HG02938 (cell line): ENCODE measurements at regions not wholly inside any gene's neighbourhood (a gene's known extent, or its start where the extent isn't known, plus 50 kb on each side); places are given as distances from the start of the nearest gene placed in this dataset.
"Not testable (repeated sequence)": the region's sequence is repeated elsewhere in the genome, so short reads cannot be mapped to it uniquely, and the experiment has no call there.

ENCODE experiments used
- ATAC-seq: cut with Tn5 transposase; IDR thresholded peaks from one replicate; pipeline ENCODE4 v1.9.1; 2021; ENCODE audit warnings: mild to moderate bottlenecking, moderate library complexity; ENCODE audit not compliant: unreplicated experiment

- ATAC-seq = no peak
Measured at GRCh38 chr2:225254363-225254762, 145.1 kb upstream of the NYAP2 start.

DNA sequence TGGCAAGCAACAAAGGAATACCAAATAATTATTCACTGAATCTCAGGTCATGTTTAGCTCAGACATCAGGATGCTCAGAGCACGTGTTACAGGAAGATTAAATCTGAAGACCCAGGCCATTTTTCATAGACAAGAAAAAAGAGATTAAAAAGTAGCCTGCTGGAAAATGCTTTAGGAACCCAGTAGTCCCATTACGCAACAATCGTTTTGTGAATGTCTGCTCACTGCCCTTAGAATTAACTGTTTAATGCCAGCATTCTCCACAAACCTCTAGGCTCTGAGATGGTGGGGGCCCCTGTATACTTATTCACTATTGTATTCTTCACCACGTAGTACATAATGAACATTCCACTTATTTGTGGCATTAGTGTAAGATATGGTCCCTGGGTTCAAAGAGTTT, 154.6 kb upstream of the NYAP2 start:
- ATAC-seq = no peak

DNA sequence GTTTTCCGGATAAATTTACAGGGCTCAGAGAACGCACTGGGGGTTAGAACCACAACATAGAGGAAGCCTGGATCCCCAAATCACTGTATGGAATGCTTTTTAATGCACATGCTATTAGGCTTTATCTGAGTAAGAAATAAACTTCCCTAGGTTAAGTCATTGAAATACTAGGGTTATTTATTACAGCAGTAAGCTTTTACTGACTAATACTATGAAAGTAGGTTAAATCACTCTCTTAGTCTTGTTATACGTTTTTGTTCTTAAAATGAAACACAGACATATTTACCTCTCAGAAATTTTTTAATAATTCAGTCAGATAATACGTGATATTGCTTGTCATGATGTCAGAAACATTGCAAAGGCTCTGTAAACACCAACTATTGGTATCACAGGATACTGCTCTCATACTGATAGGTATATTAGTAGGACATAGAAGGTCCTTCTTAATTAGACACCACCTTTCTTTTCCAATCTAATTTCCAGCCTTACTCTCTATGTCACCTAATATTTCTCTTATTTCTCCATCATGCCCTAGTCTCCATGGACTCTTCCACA, 162.7 kb upstream of the NYAP2 start:
- peak; percentile 75 for ATAC-seq

- ATAC-seq = no peak
Measured at GRCh38 chr2:225233234-225233633, 166.3 kb upstream of the NYAP2 start.

DNA sequence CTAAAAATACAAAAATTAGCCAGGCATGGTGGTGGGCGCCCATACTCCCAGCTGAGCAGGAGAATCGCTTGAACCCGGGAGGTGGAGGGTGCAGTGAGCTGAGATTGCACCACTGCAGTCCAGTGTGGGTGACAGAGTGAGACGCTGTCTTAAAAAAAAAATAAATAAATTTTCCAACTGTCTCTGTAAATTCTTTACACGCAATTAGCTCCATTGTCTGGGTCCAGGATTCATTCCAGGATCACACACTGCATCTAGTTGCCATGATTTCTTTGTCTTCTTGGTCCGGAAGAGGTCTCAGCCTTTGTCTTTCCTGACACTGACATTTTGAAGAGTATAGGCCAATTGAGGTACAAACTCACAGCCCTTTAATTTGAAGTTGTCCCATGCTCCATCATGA, 167.6 kb upstream of the NYAP2 start:
- no peak for ATAC-seq

GRCh38 chr2:225229346-225229745, 170.2 kb upstream of the NYAP2 start:
- ATAC-seq = not testable (repeated sequence)

DNA sequence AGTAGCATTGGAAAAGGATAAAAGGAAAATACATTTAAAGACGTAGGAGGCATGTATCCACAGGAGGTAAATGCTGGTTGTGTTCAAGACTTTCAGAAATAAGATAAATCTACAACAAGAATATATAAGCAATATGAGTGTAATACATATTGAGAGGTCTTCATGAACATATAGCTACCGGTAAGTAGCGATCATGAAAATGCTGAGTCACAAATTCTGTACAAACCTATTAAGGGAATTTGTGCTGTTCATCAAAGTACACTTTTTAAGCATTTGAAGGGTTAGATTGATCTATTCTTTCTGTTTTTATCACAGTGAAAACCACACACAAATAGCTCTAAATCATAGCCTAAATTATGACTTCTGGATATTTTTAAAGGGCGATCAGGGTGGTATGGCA, 173.1 kb upstream of the NYAP2 start:
- ATAC-seq = no peak

DNA sequence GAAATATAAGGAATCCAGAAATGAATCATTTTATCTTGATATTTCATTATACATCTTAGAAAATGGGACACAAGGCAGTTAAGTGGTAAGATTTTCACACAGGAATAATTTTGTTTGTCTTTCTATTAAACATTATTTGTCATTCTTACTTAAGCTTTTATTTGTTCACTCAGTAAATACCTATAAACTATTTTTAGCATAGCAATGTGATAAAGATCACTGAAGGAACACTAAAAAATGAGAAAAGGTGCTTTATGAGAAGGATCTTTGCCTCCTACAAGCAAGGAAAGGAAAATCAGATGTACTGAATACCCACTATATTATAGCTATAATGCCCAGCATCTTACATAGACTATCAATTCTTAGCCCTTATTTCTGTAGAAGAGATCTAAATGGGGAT, 176.2 kb upstream of the NYAP2 start:
- no peak for ATAC-seq

- ATAC-seq = peak; percentile 66
Measured at GRCh38 chr2:225207471-225207870, 165.2 kb upstream of the DOCK10 start.

- ATAC-seq = peak; percentile 19
Measured at GRCh38 chr2:225207043-225207442, 164.8 kb upstream of the DOCK10 start.

GRCh38 chr2:225196579-225196978, 154.3 kb upstream of the DOCK10 start:
- ATAC-seq = no peak

GRCh38 chr2:225192869-225193268, 150.6 kb upstream of the DOCK10 start:
- ATAC-seq = no peak

GRCh38 chr2:225190987-225191386, 148.7 kb upstream of the DOCK10 start:
- no peak for ATAC-seq

- no peak for ATAC-seq
Measured at GRCh38 chr2:225184948-225185347, 142.7 kb upstream of the DOCK10 start.

GRCh38 chr2:225182126-225182525, 139.9 kb upstream of the DOCK10 start:
- ATAC-seq = no peak

DNA sequence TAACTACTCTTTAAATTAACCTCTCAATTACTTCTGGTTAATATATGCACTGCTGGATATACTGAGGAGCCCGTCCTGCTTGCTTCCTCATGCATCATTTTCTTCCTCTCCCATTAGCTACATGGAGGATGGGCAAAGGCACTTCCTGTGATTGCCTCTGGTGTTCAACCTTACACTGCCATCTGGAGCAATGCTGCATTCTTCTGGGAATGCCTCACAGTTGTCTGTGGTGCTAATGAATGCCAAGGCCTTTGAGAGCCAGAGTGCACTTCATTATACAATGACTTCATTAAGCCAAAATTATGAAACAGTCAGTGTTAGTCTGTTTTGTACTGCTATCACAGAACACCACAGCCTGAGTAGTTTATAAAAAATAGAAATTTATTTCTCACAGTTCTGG, 134.8 kb upstream of the DOCK10 start:
- ATAC-seq = no peak

GRCh38 chr2:225173909-225174308, 131.6 kb upstream of the DOCK10 start:
- no peak for ATAC-seq

DNA sequence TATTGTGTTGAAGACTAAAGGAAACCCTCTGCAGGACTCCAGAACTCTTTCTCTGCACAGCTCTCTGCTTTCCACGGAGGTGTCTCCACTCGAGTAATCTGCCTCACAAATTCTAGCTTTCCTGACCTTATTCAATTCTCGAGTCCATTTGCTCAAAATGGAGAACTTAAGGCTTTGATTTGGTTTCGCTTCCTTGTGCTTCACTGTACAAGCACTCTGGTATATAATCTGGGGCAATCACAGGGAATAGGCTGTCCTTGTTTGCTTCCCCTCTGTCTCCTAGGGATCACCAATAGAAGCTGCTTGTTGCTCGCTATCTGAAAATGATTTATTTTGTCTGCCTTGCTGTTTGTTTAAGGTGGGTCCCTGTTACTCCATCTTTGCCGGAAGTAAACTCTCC, 129.1 kb upstream of the DOCK10 start:
- no peak for ATAC-seq

GRCh38 chr2:225170162-225170561, 127.9 kb upstream of the DOCK10 start:
- no peak for ATAC-seq

GRCh38 chr2:225169396-225169795, 127.1 kb upstream of the DOCK10 start:
- no peak for ATAC-seq

GRCh38 chr2:225165052-225165451, 122.8 kb upstream of the DOCK10 start:
- no peak for ATAC-seq

- ATAC-seq = no peak
Measured at GRCh38 chr2:225164401-225165050, 122.3 kb upstream of the DOCK10 start.

GRCh38 chr2:225158360-225158759, 116.1 kb upstream of the DOCK10 start:
- no peak for ATAC-seq
